Fibroblast of the conjunctiva (primary cell): ENCODE measurements at regions not wholly inside any gene's neighbourhood (a gene's known extent, or its start where the extent isn't known, plus 50 kb on each side); places are given as distances from the start of the nearest gene placed in this dataset.
"Not testable (repeated sequence)": the region's sequence is repeated elsewhere in the genome, so short reads cannot be mapped to it uniquely, and the experiment has no call there.

Experiments used
- DNase-seq: peaks from one replicate; pipeline ENCODE4 v3.0.0-alpha.2; 2010; ENCODE audit warnings: low read depth

- not testable (repeated sequence) for DNase-seq
Observed at GRCh38 chr6:71007298-71007697, 50.4 kb upstream of the B3GAT2 start.

DNA sequence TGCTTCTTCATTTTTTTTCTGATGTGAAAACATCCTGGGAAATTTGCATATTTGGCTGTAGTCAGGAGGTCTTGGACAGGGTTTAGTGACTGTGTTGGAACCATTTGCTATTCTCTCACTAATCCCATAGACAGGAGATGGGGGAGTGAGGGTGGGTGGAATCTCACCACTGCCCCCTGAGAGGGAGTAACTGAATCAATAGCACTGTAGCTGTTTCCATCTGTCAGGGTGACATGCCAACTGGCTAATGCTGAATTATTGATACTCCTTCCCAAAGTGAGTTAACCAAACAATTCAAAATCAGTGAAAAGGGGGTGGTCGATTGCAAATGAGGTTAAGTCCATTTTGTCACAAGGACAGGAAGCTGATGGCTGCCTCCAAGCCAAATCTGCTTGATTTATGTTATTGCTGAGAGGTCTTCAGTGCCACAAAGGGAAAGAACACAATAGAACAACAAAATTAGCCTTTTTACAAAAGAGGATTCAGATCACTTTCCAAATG lies 55.1 kb upstream of the B3GAT2 start:
- no peak for DNase-seq

DNA sequence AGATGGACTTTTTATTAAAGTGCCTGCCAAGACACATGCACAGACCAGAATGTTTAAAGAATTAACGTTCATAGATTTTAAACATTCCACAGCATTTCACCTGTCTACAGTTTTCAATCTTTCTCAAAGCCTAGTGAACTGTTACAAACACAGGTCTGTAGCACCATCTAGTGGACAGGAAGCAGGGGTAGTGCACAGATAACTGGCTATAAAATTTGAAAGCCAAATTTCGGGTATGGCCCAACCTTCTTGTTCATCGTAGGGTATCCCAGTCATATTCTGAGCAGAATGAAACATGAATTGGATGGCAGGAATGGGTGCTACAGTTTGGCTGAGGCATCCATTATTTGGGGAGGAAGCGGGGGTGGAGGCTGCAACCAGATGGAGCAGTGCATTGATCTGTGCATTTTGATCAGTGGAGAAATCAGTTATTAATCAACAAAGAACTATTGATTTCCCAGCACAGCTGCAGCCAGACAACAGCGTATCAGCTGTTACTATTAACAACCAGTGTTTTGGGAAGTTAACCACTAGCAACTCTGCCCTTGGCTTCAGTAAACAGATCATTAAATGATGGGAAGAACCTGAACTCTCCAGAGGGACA lies 56.1 kb upstream of the B3GAT2 start:
- DNase-seq = peak; percentile 28

DNA sequence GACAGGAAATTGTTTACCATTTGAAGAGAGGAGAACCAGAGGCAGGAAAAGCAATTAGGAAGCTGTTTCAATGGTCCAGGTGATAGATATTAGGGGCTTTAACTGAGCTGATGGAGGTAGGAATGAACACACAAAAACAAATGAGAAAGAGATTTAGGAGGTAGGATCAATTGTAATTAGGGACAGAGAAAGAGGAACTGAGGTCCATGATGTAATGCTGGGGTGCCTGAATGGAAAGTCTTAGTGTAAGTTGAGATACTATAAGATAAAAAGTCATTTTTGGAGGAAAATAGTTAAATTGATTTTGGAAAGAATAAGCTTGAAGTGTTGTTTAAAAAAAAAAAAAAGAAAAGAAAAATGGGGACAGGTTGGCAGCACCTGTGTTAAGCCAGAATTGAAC lies 58.5 kb upstream of the B3GAT2 start:
- DNase-seq = no peak

- no peak for DNase-seq
Observed at GRCh38 chr6:71028236-71028876, 71.5 kb upstream of the B3GAT2 start.

- no peak for DNase-seq
Observed at GRCh38 chr6:71028877-71029252, 72.0 kb upstream of the B3GAT2 start.

DNA sequence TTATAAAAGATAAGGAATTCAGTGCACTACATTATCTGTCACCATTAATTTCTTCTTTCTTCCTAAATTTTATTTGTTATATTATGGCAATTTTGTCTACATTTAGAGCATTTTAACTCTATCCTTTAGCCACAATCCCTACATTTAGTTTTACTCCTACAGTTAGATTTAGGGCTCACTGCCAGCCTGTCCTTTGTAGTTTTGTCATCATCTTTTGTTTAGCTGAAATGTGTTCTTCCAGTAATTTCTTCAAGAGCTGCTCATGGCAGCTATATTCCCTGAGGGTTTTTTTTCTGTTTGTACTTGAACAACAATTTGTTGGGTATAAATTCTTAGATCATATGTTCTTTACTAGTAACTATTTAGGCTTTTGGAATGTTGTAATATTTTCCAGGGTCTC lies 72.7 kb upstream of the B3GAT2 start:
- DNase-seq = no peak

DNA sequence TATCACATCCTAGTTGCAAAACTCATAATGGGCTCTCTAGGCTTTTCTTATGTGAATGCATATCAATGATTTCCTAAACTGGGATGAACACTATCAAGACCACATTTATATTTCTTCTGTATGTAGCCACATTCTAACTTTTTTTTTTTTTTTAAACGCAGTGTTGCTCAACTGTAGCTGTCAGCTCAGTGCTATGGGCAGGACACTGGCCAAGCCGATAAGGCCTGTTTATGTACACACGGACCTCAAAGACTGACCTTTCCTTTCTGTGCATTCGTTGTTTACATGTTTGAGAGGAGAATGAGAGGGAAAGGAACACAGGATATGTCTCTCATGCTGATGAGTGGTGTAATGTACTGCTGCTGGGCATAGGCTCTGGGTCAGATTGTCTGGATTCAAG lies 75.1 kb upstream of the B3GAT2 start:
- DNase-seq = no peak

DNA sequence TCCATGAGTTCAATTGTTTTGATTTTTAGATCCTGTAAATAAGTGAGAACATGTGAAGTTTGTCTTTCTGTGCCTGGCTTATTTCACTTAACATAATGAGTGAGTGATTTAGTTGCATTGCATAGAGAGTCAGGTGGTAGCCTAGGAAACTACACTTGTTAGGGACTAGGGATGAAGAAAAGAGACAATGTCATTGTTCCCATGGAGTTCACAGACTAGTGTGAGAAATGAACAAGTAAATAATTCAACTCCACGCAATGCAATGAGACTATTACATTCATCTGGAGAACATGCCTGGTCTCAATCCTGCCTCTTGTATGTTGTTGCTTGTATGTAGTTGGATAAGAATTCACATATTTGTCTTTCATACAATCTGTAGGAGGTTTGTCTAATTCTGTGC lies 76.3 kb upstream of the B3GAT2 start:
- DNase-seq = no peak

- no peak for DNase-seq
Observed at GRCh38 chr6:71033890-71034289, 77.0 kb upstream of the B3GAT2 start.

- no peak for DNase-seq
Observed at GRCh38 chr6:71034563-71035345, 77.9 kb upstream of the B3GAT2 start.

DNA sequence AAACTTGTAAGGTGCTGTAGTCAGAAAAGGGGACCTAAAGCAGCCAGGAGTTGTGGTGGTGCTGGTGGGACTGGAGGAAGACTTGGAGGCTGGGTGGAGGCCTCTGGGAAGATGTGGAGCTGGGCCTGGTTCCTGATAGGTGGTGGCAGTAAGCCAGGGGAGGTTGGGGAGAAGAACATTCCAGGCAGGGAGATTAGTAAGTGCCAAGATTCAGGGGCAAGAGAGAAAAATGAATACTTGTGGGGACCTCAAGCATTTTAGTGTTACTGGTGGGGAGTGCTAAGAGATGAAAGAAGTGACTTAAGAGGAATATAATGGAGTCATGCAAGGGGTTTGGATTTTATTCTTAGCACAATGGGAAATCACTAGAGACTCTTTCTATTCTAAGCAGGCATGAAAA lies 79.0 kb upstream of the B3GAT2 start:
- DNase-seq = no peak

- DNase-seq = no peak
Observed at GRCh38 chr6:71038711-71039344, 82.0 kb upstream of the B3GAT2 start.

- no peak for DNase-seq
Observed at GRCh38 chr6:71040043-71040442, 83.2 kb upstream of the B3GAT2 start.

GRCh38 chr6:71040841-71041240 lies 84.0 kb upstream of the B3GAT2 start:
- no peak for DNase-seq

GRCh38 chr6:71043902-71044301 lies 87.0 kb upstream of the B3GAT2 start:
- DNase-seq = no peak

DNA sequence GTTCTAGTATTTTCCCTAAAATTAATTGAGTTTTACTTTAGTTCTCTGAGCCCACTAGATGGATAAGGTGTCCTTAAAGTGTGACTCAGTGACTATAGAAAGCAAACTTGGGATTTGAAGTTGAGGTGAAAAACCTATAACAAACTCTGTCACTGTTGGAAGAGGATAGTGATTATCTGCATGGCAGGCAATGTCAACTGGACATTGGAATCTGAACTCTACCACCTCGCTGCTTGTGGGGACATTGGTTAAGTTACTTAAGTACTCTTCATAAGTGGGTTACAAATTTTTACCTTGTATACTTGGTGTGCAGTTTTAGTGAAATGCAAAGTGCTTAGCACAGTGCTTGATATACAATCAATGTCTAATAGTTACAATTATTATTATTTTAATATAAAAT lies 87.9 kb upstream of the B3GAT2 start:
- DNase-seq = no peak

DNA sequence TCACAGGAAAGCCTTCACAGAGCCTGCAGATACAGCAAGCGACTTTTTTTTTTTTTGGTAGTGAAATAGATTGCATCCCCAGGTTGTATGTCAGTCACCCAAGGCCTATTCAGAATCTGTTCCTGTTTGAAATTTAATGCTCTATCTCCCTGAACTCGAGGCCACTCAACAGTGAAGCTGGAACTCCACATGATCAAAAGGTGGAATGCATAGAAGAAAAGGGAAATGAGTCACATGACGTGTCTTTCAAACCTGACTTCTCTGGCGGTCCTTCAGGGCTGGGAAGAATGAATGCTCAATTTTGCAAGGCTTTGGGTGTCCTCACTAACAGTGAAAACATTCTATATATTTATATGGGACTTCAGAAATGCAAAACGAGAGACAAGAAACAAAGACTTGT lies 88.4 kb upstream of the B3GAT2 start:
- no peak for DNase-seq

- DNase-seq = no peak
Observed at GRCh38 chr6:71047417-71047816, 90.6 kb upstream of the B3GAT2 start.

DNA sequence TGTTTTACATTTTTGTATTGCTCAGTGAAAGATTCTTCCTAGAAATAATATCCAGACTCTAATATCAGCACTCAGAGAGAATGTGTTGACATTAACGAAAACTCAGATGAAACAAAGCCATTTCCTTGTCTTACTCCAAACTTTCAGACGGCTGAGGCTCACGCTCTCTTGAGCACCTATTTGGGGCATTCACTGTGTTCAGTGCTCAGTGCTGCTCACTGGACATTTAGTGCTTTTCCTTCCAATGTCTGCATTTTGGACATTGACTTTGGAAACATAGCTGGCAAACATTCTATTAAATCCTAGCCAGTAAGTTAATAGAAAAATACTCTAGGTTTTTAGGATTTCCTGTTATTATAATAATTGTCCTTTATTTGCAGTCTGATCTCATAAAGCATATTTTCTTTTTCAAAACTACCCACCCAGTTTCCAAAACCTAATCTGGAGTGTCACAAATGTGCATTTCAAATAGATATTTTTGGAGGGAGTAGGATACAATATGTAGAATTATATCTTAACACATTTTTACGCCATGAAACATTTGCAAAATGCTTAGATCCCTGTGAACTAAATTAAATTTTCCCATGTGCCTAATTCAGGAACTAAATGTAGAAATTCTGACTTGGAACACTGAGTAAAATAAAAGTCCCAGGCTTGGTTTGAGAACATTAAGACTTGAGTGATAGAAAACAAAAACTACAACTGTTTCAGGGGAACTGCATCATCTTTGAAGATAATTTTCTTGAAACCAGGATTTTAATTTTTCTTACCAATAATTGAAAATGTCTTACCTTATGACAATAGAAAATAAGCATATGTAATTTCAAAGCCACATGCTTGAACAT lies 91.7 kb upstream of the B3GAT2 start:
- DNase-seq = no peak

DNA sequence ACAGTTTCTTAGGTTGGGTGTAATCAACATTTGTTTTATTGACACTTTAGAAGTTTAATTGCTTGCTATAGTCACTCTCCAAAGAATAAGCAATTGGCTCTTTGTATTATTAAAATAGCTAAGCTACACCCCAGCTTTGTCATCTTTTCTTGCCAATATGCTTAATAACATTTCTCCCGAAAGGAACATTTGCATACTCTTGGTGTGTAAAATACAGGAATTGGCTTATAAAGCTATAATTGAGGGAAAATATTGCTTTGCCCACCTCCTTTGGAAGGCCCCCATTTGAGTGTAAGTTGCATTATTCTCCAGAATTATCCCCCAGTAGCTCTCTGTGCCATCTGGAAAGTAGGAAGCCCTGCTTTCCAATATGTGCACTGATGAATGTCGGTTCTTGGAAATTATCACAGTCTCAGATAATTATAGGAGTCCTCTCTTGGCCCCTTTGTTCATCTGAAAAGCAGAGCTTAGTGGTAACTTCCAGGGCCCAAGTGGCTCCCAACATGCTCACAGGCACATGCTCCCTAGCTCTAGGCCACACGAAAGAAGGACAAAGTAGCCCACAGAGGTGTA lies 92.4 kb upstream of the B3GAT2 start:
- DNase-seq = no peak

GRCh38 chr6:71053475-71053874 lies 96.6 kb upstream of the B3GAT2 start:
- DNase-seq = no peak
